ENCODE measurements at regions not wholly inside any gene's neighbourhood (a gene's known extent, or its start where the extent isn't known, plus 50 kb on each side); places are given as distances from the start of the nearest gene placed in this dataset.

DNA sequence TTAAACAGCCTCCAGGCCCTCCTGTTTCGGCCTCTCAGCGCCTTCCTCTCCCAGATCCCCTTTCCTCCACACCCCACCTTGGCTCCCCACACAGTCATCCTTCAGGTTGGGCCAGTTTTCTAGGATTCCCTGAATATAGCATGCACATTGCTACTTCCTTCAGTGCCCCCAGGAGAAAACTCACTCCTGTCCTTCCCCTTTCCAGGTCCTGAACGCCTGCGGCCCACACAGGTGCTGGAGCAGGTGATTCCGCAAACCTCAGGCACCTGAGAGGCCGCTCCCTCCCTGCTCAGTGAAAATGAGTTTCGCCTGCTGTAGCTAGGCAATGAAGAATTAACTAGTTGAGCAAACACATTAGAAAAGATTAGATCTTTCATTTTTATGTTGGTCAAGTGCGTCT lies 185.0 kb downstream of the MED10 start:
- no peak for DNase-seq

DNA sequence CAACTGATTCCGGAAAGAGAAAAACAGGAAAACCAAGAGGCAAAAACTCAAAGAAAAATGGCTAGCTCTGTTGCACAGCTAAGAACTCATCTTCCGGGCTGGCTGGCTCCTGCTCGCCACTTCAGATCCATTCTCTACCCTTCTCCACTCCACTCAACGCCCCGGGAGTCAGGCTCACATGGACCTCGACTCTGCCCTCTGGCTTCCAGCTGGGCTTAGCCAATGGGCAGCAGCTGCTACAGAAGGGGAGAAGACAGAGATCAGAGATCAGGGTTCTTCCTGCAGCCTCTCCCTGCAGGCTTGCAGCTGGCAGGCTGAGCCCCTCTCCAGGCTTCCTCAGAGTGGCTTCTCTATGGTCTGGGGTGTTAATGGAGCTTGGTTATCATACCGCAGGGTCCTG lies 187.5 kb downstream of the MED10 start:
- no peak for DNase-seq

DNA sequence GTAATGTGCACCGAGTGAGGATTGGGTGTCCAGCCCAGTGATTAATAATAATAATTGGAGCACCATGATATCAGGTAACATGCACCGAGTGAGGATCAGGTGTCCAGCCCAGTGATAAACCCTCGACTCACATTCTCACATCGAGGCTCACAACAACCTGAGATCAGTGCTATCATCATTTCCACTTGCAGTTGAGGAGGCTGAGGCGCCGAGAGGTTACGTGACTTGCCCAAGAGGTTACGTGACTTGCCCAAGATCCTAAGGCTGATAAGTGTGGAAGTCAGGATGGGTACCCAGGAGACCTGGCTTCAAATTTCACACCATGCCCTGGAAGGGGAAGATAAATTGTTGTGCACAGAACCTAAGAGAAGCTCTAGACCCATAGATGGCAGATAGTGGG lies 189.4 kb downstream of the MED10 start:
- no peak for DNase-seq

DNA sequence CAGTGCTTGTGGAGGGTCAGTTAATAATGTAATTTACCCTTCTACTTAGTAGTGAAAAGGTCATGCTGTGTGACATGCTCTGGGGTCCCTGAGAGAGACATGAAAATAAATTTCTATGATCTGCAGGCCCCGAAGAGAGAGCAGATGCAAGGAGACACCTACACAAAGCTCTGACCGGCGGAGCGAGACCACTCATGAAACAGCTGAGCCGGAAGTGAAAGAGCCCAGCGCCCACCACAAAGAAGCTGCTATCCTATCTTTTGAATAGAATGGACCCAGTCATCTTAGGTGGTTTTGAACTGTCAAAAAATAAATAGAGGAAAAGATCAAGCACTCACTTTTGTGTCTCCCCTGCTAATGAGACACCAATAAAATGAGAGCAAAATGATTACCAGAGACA lies 190.0 kb downstream of the MED10 start:
- no peak for DNase-seq

DNA sequence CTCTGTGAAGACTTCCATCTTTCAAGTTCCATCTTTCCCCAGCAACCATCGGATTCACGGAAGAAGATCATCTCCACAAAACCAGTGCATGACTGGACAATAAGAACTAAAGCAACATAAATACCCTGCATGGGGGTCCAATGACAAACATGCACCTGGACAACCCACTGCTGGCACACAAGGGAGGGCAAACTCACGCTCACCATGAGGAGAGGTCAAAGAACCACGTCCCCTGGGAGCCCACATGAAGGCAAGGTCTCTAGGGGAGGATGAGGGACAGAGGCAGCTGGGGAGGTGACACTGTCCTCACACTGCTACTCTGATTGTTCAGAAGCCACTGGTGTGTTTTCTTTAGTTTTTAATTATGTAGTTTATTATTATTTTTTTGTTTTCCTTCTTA lies 190.8 kb downstream of the MED10 start:
- no peak for DNase-seq

DNA sequence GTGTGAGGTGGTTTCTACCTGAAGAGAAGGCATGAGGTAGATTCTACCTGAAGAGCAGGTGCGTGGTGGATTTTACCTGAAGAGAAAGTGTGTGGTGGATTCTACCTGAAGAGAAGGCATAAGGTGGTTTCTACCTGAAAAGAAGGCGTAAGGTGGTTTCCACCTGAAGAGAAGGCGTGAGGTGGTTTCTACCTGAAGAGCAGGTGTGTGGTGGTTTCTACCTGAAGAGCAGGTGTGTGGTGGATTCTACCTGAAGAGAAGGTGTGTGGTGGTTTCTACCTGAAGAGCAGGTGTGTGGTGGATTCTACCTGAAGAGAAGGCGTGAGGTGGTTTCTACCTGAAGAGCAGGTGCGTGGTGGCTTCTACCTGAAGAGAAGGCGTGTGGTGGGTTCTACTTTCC lies 192.8 kb downstream of the MED10 start:
- DNase-seq: no peak

DNA sequence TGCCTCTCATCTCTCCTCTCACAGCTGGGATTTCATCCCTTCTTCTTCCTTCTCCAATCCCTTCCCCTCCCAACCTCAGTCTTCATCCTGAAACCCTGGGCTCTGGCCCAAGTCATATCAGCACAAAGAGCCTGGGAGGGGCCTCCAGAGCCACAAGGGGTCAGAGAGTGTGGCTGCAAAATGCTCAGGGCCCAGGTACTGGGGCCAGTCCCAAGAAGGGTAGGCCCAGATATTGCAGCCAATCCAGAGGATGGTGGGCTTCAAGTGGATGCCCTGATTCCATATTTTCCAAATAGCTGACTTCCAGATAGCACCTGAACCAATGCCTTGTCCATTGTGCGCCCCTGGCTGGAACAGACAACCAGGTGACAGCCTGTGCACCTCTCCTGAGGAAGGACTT lies 193.9 kb downstream of the MED10 start:
- no peak for DNase-seq

DNA sequence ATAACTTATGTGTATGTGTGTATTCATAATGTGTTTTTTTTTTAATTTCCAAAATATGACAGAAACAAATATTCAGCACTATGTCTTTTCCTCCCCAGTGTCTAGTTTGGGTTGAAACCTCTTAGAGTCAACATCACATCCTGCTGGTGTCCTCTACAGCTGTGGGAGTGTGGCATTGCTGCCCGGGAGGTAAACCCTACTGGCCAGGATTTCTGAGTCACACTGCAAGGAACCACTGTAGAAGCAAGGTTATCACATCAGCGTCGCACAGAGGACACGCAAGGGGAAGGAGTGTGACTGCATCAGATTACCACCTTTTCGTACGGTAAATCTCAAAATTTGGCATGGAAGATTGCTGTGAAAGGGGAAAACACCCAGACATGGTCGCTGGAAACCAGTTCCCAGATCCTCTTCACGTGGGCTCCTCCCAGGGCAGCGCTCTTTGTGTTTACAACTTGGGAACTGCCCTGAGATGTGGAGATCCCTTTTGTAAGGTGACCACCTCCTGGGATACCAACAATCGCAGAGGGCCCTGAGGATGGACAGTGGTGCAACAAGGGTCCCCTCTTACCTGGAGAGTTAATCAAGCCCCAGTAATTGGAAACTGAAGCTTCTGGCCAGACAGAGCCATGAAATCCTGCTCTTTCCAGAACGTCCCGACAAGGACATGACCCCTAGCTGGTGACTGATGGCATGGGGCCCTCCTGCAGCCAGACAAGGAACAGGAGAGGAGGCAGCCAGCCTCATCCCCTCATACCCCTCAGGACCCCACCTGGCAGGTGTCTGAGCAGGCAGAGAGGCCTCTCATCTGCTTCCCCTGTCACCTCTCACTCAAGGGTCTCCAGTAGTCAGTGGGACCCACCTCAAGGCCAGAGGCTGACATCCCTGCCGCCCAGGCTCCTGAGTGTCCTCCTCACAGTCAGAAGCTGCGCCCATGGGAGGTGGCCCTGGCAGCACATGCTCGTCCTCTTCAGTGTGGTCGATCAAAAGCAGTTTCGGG lies 194.7 kb downstream of the MED10 start:
- DNase-seq: no peak

DNA sequence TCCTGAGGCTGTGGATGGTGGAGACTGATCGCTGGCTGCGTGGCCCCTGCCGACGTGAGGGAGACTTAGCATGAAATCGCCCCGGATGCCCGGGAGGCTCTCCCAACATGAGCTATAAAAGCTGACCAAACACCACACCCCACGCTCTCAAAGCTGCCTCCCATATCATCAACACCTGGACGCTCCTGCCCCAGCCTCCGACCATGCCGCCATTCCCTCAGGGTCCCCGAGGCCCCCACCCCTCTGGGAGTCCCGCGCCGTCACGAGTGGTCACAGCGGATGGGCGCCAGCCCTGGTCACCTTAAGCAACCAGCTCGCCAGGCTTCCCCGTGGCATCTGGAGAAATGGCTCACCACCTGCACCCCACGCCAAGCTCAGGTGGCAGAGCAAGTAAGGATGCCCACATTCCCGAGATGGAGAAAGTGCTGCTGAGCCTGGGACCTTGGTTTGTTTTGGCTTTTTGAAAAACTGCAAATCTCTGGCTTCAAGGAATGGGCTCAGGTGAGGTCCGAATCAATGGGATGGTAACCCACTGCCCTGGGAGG lies 196.0 kb downstream of the MED10 start:
- DNase-seq: no peak

DNA sequence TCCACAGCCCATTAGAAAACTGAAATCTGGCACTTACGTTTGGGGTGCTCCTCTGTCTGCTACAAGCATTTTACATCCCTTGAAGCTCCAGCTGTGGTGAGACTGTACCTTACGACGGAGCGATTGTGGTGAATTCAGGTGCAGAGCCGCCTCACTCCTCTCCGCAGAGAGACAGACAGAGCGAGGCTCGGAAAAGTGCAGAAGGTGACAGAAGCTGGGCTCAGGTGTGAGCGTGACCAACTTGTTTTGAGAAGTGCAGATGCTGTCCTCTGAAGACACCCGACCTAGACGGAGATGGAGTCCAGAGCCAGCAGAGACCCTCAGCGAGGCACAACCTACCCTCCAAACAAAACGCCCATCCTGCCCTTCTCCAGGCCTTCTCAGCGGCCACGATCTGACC lies 196.5 kb downstream of the MED10 start:
- DNase-seq: no peak

DNA sequence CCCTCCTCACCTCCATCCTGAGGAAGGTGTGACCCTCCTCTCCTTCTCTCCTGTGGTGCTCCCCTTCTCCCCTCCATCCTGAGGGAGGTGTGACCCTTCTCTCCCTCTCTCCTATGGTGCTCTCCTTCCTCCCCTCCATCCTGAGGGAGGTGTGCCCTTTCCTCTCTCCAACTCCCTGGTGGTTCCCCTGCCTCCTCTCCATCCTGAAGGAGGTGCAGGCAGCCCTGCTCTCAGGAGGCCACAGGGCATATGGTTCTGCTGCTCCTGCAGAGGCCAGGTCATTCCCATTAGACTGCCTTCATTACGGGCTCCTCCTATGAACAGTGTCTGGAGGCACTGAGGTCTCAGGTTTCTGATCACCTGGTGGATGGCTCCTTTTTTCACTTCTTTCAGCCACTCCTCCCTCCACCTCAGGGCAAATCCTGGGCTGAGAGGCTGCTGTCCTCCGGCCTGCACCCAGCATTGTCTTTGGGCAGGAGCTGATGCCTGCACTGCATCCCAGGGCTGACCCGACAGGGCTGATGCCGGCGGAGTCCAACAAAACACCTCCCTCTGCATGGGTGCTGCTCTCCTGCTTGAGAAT lies 197.1 kb downstream of the MED10 start:
- DNase-seq: no peak

DNA sequence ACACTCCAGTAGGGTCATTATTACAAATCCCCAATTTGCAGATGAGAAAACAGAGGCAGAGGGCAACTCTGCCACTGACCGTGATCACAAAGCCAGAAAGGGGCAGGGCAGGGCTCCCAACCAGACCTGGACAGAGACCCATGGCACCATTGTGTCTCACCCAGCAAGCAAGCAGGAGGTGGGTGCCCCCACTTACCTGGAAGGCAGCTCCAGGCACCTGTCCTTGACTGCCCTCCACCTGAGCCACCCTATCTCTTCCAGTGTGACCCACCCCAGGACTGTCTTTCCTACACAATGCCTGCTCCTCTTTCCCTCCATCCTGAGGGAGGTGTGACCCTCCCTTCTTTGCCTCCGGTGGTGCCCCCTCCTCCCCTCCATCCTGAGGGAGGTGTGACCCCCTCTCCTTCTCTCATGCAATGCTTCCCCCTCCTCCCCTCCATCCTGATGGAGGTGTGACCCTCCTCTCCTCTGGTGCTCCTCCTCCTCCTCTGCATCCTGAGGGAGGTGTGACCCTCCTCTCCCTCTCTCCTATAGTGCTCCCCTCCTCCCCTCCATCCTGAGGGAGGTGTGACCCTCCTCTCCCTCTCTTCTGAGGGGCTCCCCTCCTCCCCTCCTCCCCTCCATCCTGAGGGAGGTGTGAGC lies 198.0 kb downstream of the MED10 start:
- no peak for DNase-seq

DNA sequence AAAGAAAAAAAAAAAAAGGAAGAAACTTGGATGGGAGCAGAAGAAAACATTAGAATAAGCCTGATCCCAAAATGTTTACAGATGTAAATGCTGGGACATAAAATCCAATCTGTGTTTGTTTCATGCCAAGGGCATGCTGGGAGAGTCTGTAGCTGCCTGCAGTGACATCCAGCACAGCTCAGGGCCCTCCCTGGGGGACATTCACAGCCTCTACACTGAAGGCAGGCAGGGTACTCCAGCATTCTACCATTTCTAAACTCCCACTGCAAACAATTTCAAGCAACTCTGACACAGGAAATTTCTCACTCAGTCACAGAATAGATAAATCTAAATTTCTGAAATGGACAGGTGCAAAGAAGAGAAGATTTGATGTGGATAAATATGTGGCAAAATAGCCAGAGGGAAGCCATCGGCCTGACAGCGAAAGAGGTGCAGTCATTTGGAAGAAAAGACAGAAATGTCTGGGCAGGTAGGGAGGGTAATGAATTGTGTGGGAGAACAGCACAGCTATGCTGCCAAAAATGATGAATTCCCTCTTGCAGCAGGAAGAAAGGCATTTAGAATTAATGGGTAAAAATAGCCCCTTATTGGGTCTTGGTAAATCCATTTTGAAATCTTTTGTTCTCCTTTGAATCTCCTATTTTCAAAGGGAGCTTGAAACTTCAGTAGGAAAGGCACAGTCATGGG lies 199.4 kb downstream of the MED10 start:
- no peak for DNase-seq

DNA sequence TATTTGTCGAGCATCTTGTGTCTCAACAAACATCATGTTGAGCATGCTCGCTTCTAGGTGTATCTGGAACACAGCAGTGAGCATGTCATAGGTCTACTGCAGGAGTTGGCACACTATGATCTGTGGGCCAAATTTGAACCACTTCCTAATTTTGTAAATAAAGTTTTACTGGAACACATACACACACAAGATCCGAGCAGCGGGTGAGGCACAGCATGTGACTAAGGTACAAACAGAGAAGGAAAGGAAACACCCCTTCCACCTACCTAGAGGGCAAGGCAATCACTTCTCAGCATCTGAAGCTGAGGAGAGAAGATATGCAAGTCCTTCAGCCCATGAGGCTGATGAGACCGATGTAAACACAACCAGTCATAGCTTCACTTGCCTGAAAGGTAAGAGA lies 200.4 kb downstream of the MED10 start:
- DNase-seq: no peak

DNA sequence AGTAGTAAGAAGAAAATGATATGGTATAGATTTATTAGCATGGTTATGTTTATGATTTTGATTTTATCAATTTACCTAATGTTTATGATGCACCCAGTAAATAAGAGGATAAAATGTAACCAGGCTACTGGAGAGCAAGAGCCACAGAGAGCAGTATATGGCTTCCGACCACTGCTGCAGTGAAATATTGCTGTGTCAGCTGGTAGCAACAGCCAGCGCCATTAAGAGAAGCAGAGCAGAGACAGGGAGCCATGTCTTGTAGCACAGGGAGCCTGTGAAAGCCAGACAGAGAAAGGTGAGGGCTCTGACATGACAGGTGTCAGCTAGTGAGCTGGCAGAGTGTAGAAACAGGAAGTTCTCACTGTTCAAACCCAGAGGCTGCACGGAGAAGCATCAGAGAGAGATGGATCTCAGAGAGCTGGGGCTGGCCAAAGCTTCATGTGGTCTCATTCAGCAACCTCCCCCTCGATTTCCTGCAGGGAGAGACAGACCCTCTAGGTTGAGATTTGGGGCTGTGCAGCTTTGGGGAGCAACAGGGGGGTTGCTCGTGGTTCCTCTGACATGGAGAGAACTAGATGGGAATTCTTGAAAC lies 202.1 kb downstream of the MED10 start:
- DNase-seq: no peak

DNA sequence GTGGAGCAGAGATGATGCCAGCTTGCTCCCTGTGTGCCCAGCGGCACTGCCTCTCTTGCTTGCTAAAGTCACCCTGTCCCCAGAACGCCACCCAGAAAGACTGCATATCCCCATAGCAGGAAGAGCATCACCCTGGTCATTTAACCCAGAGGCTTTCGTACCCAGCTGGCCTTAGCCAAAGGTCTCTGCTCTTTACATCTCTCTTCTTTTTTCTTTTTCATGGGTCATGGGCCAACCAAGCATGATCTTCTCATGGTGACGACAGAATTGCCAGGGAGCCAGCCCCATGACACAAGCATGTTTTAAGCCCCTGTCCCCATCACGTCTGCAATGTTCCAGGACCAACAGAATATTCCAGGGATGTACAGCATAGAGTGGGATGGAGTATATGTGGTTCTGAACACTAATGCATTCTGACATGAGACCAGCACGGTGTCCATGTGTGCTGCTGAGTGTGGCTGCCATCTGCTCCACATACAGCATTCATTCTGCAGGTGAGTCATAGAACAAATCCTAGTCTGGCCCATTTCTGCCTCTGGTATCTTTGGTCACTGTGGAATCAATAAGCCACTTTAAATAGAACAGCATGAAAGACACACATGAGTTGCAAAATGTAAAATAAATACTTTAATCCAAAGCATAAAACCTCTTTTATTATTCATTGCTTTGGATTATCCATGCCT lies 203.0 kb downstream of the MED10 start:
- DNase-seq: no peak

DNA sequence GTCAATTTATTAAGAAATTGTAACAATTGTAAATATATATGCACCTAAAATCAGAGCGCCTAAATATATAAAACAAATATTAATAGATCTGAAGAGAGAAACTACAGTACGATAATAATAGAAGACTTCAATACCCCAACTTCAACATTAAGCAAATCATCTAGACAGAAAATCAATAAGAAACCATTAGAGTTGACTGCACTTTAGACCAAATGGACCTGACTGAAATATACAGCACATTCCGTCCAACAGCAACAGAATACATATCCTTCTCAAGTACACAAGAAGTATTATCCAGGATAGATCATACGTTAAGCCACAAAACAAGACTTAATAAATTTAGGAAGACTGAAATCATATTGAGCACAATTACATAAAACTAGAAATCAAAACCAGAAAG lies 208.7 kb downstream of the MED10 start:
- no peak for DNase-seq

DNA sequence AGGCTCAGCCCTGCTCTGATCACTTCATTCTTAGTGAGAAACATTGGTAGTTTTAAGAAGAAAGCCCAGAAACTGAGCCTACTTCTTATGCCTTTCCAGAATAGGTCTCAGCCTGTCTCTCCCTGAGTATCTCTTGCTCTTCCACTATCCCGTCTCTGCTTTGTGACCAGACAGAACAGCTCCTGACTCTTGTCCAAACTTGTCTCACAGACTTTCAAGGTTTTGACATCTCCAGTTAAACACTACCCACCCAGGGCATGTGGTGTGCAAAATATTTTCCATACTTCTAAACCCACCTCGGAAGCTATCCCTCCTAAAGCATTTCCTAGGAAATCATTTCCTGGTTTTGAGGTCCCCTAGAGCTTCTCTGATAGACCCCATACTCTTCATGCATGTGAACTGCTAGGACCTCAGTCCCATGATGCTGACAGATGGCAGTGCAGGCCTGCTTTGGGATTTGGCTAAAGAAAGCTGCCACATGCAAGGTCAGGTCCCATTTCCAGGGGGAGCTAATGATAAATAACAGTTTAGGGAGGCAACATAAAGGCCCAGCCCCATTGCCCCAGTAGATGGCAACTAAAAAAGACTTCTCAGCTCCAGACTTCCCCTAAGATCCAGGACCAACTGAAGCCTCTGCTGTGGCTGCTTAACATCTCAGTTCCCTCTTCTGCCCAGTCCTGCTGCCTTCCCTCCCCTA lies 211.5 kb downstream of the MED10 start:
- no peak for DNase-seq

DNA sequence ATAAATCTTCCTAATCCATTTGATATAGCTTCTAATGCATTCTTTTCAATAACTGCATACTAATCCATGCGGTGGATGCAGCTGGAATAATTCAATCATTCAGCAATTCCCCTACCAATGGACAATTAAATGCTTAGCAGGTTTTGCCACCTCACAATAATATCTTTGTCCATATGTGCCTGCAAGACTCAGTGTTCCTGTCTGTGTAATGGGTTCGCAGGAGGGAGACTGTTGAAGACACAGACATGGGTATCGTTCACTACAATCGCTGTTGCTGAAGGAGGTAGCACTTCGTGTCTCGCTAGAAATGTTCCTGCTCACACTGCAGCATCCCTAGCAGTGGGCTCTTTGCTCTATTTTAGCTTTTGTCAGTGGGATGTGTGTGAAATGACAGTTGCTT lies 214.4 kb downstream of the MED10 start:
- no peak for DNase-seq

DNA sequence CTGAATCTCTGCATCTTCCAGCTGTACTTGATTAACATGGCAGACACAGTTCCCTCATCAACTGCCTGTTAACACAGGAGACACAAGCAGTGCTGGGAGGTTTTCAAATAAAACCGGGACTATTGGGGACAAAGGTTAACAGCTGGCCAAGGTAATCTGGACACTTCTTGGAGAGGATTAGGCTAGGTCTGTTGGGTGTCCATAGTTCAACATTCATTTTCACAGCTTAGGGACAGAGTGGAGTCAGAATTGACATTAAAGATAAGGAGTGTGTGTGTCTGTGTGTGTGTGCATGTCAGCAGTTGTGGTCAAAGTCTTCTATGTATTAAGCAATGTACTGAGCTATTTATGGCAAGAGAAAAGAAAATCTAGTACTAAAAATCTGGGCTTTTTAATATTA lies 216.2 kb downstream of the MED10 start:
- DNase-seq: no peak

DNA sequence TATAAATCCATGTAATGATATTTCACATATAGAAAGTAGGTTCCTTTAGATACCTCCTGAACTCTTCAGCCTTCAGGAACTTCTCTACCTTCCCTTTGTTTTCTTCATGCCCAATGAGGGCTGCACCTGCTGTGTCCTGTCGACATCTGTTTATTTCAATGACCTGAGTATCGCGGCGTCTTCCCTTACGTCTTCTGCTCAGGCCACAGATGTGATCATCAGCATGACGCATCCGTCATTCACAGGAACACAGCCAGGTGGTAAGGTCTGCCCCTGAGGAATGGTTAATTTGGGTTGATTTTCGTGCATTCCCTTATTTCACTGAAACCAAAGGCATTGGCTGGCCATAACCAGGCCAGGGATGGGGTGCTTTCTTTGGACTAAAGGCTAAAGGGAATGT lies 217.1 kb downstream of the MED10 start:
- no peak for DNase-seq

Data from left hindlimb (tissue), 1 donor.